ENCODE measurements at regions not wholly inside any gene's neighbourhood (a gene's known extent, or its start where the extent isn't known, plus 50 kb on each side); places are given as distances from the start of the nearest gene placed in this dataset.

GRCh38 chr7:45394117-45394708 lies 180.0 kb upstream of the ADCY1 start:
- no peaks in the 10 kb centered on the region for H3K4me1 ChIP-seq (ENCODE audit: insufficient read depth)
- no peak overlapping the region for H3K4me3 Mint-ChIP-seq
- H3K79me2 ChIP-seq (replicated peaks; ENCODE audit: insufficient read depth), result no peaks in the 10 kb centered on the region
- no peaks in the 10 kb centered on the region for H3K27me3 Mint-ChIP-seq (ENCODE audit: insufficient read depth, low read depth, poor library complexity)
- no peaks in the 10 kb centered on the region for H4K20me1 ChIP-seq (replicated peaks; ENCODE audit: insufficient read depth)
- H3K4me2 ChIP-seq, result no peak overlapping the region
- H3F3A ChIP-seq (replicated peaks; ENCODE audit: low read depth), result no peaks in the 10 kb centered on the region
- TF ChIP-seq ZNF331 (CRISPR knock-in tag; IDR thresholded peaks at IDR 0.05; ENCODE audit: low read depth), result no peak
- no peaks in the 10 kb centered on the region for H3K27me3 ChIP-seq (ENCODE audit: insufficient read depth)
- DNase-seq (ENCODE audit: low spot score) (no peak), ATAC-seq (no peak)
- H3K4me1 Mint-ChIP-seq, result no peaks in the 10 kb centered on the region
- H3K9me3 Mint-ChIP-seq, result peaks cover 36% of the 10 kb centered on the region
- H3K9me2 ChIP-seq (ENCODE audit: insufficient read depth), result no peaks in the 10 kb centered on the region; the same call in 1 of the 2 replicates
- H2AFZ ChIP-seq, result no peak overlapping the region
- no peak overlapping the region for H3K27ac ChIP-seq (ENCODE audit: low read depth)
- no peak overlapping the region for H3K27ac Mint-ChIP-seq
- no peaks in the 10 kb centered on the region for H3K36me3 ChIP-seq (ENCODE audit: insufficient read depth)
- peaks cover 2% of the 10 kb centered on the region; the same call in 1 of the 3 replicates for H3K36me3 Mint-ChIP-seq (ENCODE audit: low read depth)
- no peak overlapping the region for H3K4me3 ChIP-seq

DNA sequence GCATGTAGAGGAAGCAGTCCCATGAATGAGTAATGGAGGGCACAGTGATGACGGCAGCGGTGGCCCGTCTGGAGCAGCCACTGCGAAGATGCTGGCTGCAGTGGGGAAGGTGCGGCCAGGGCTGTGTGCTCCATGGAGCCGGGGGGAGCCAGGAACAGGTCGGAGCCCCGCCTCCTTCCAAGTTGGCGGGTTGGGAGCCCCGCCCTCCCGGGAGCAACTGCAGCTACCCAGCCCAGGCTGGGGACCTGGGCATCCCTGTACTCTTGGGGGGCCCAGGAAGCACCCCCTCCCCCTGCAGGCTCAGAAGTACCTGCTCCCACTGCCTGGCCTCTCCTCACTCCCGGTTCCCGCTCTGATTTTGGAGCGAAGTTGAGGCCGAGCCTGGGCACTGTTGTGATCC lies 175.1 kb upstream of the ADCY1 start:
- ATAC-seq, result no peak
- TF ChIP-seq, protein P1, sequence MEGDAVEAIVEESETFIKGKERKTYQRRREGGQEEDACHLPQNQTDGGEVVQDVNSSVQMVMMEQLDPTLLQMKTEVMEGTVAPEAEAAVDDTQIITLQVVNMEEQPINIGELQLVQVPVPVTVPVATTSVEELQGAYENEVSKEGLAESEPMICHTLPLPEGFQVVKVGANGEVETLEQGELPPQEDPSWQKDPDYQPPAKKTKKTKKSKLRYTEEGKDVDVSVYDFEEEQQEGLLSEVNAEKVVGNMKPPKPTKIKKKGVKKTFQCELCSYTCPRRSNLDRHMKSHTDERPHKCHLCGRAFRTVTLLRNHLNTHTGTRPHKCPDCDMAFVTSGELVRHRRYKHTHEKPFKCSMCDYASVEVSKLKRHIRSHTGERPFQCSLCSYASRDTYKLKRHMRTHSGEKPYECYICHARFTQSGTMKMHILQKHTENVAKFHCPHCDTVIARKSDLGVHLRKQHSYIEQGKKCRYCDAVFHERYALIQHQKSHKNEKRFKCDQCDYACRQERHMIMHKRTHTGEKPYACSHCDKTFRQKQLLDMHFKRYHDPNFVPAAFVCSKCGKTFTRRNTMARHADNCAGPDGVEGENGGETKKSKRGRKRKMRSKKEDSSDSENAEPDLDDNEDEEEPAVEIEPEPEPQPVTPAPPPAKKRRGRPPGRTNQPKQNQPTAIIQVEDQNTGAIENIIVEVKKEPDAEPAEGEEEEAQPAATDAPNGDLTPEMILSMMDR (conservative IDR thresholded peaks at IDR 0.05; ENCODE audit: low read depth in 2 of 2), result no peak
- Histone ChIP-seq H3K27me3 (ENCODE audit: insufficient read depth) (no peaks in the 10 kb centered on the region), H3K9me2 (ENCODE audit: insufficient read depth) (no peaks in the 10 kb centered on the region; the same call in 1 of the 2 replicates), H3K79me2 (replicated peaks; ENCODE audit: insufficient read depth) (no peaks in the 10 kb centered on the region), H3K4me2 (no peak overlapping the region), H3F3A (replicated peaks; ENCODE audit: low read depth) (no peaks in the 10 kb centered on the region), H2AFZ (0 out of 2 replicates have a peak overlapping the region, but pooled peaks have one; percentile 38), H3K36me3 (ENCODE audit: insufficient read depth) (no peaks in the 10 kb centered on the region), H3K4me3 (no peak overlapping the region), H3K4me1 (ENCODE audit: insufficient read depth) (no peaks in the 10 kb centered on the region), H4K20me1 (replicated peaks; ENCODE audit: insufficient read depth) (no peaks in the 10 kb centered on the region), H3K27ac (ENCODE audit: low read depth) (no peak overlapping the region)
- H3K4me1 Mint-ChIP-seq, result no peaks in the 10 kb centered on the region
- peaks cover 2% of the 10 kb centered on the region; the same call in 1 of the 3 replicates for H3K36me3 Mint-ChIP-seq (ENCODE audit: low read depth)
- H3K27ac Mint-ChIP-seq, result no peak overlapping the region
- H3K4me3 Mint-ChIP-seq, result no peak overlapping the region
- no peak for DNase-seq (ENCODE audit: low spot score)
- H3K27me3 Mint-ChIP-seq (ENCODE audit: insufficient read depth, low read depth, poor library complexity), result peaks cover 4% of the 10 kb centered on the region
- H3K9me3 Mint-ChIP-seq, result peaks cover 38% of the 10 kb centered on the region

- no peak overlapping the region for H3K4me2 ChIP-seq
- no peak for DNase-seq (ENCODE audit: low spot score)
- H3K9me2 ChIP-seq (ENCODE audit: insufficient read depth), result no peaks in the 10 kb centered on the region; the same call in 1 of the 2 replicates
- ATAC-seq, result no peak
- no peaks in the 10 kb centered on the region for H3K4me1 ChIP-seq (ENCODE audit: insufficient read depth)
- no peak overlapping the region for H3K27ac ChIP-seq (ENCODE audit: low read depth)
- Mint-ChIP-seq H3K36me3 (ENCODE audit: low read depth) (peaks cover 2% of the 10 kb centered on the region; the same call in 1 of the 3 replicates), H3K9me3 (peaks cover 25% of the 10 kb centered on the region; the same call in 2 of the 3 replicates), H3K4me3 (no peak overlapping the region), H3K27me3 (ENCODE audit: insufficient read depth, low read depth, poor library complexity) (peaks cover 4% of the 10 kb centered on the region), H3K4me1 (no peaks in the 10 kb centered on the region), H3K27ac (no peak overlapping the region)
- no peak overlapping the region for H2AFZ ChIP-seq
- H4K20me1 ChIP-seq (replicated peaks; ENCODE audit: insufficient read depth), result no peaks in the 10 kb centered on the region
- no peaks in the 10 kb centered on the region for H3K27me3 ChIP-seq (ENCODE audit: insufficient read depth)
- H3K79me2 ChIP-seq (replicated peaks; ENCODE audit: insufficient read depth), result no peaks in the 10 kb centered on the region
- H3F3A ChIP-seq (replicated peaks; ENCODE audit: low read depth), result no peaks in the 10 kb centered on the region
- H3K4me3 ChIP-seq, result no peak overlapping the region
- H3K36me3 ChIP-seq (ENCODE audit: insufficient read depth), result no peaks in the 10 kb centered on the region
- TF ChIP-seq JUNB (IDR thresholded peaks at IDR 0.05; ENCODE audit: unreplicated experiment), result no peak
- no peak for TF ChIP-seq EZH2 (IDR thresholded peaks at IDR 0.05; ENCODE audit: low read depth, unreplicated experiment)
- TF ChIP-seq, protein P2, sequence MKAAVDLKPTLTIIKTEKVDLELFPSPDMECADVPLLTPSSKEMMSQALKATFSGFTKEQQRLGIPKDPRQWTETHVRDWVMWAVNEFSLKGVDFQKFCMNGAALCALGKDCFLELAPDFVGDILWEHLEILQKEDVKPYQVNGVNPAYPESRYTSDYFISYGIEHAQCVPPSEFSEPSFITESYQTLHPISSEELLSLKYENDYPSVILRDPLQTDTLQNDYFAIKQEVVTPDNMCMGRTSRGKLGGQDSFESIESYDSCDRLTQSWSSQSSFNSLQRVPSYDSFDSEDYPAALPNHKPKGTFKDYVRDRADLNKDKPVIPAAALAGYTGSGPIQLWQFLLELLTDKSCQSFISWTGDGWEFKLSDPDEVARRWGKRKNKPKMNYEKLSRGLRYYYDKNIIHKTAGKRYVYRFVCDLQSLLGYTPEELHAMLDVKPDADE (IDR thresholded peaks at IDR 0.05), result no peak
- no peak for TF ChIP-seq CREB1 (CRISPR knock-in tag; IDR thresholded peaks at IDR 0.05; ENCODE audit: low read depth)
- TF ChIP-seq, protein P1 (conservative IDR thresholded peaks at IDR 0.05; ENCODE audit: low read depth in 2 of 2), result no peak
- TF ChIP-seq NANOG (IDR thresholded peaks at IDR 0.05; ENCODE audit: borderline replicate concordance), result no peak
- TF ChIP-seq ZNF114 (CRISPR knock-in tag; IDR thresholded peaks at IDR 0.05), result no peak
Measured at GRCh38 chr7:45400680-45401079, 173.5 kb upstream of the ADCY1 start.

All from GM23338 (cell line).